BJ (cell line): ENCODE measurements at regions not wholly inside any gene's neighbourhood (a gene's known extent, or its start where the extent isn't known, plus 50 kb on each side); places are given as distances from the start of the nearest gene placed in this dataset.

ENCODE experiments used
- CTCF ChIA-PET: fragments of 350-600 bp; formaldehyde crosslinking; extraction: SDS; loops from one replicate; lab custom pipeline; 2021; ENCODE audit warnings: antibody characterized with exemption, inconsistent platforms; lab: Yijun Ruan, JAX
- POLR2A ChIA-PET: fragments of 300-600 bp; sonication (Branson Sonifier 250); formaldehyde crosslinking; extraction: SDS; loops from one replicate; lab custom pipeline; 2021; ENCODE audit warnings: antibody characterized with exemption; lab: Charles Lee
- DNase-seq: peaks from one replicate; pipeline ENCODE4 v3.0.0-alpha.2; 2011; ENCODE audit warnings: low read depth
- H3K27me3 ChIP-seq: 2 replicates; pipeline ENCODE4 v1.6.0; 2011; ENCODE audit warnings: low read length; ENCODE audit not compliant: control insufficient read depth, insufficient read depth
- H3K36me3 ChIP-seq: 2 replicates; pipeline ENCODE4 v1.5.1; 2011; ENCODE audit warnings: low read length; ENCODE audit not compliant: control insufficient read depth, insufficient read depth
- H3K4me3 ChIP-seq: 2 replicates; pipeline ENCODE4 v1.5.1; 2011; ENCODE audit warnings: low read depth, mild to moderate bottlenecking, control low read depth, low read length
- CTCF ChIP-seq: IDR thresholded peaks from 2 replicates; pipeline ENCODE4 v1.5.1; 2011; ENCODE audit warnings: low read depth, mild to moderate bottlenecking, control low read depth, inconsistent platforms, low read length, moderate library complexity; ENCODE audit not compliant: insufficient read depth

- Histone ChIP-seq H3K4me3 (no peak overlapping the region), H3K27me3 (no peaks in the 10 kb centered on the region), H3K36me3 (no peaks in the 10 kb centered on the region)
- no peak for TF ChIP-seq CTCF
- POLR2A ChIA-PET, result no interaction called here
- no peak for DNase-seq
- CTCF ChIA-PET, result no interaction called here
These were observed 843.9 kb downstream of the FLRT2 start for GRCh38 chr14:86373886-86374285.

GRCh38 chr14:86372402-86372801 is 842.5 kb downstream of the FLRT2 start:
- ChIA-PET POLR2A (no interaction called here), CTCF (no interaction called here)
- no peak for DNase-seq
- Histone ChIP-seq H3K27me3 (no peaks in the 10 kb centered on the region), H3K36me3 (no peaks in the 10 kb centered on the region), H3K4me3 (no peak overlapping the region)
- TF ChIP-seq CTCF, result no peak

GRCh38 chr14:86364634-86365033 is 834.7 kb downstream of the FLRT2 start:
- POLR2A ChIA-PET, result no interaction called here
- H3K27me3 ChIP-seq, result no peaks in the 10 kb centered on the region
- no peak overlapping the region for H3K4me3 ChIP-seq
- CTCF ChIA-PET, result no interaction called here
- DNase-seq, result no peak
- TF ChIP-seq CTCF, result no peak
- no peaks in the 10 kb centered on the region for H3K36me3 ChIP-seq

GRCh38 chr14:86363576-86363975 is 833.6 kb downstream of the FLRT2 start:
- Histone ChIP-seq H3K36me3 (no peaks in the 10 kb centered on the region), H3K4me3 (no peak overlapping the region), H3K27me3 (no peaks in the 10 kb centered on the region)
- DNase-seq, result no peak
- no peak for TF ChIP-seq CTCF
- POLR2A ChIA-PET, result no interaction called here
- CTCF ChIA-PET, result no interaction called here

GRCh38 chr14:86363047-86363446 is 833.1 kb downstream of the FLRT2 start:
- no peaks in the 10 kb centered on the region for H3K36me3 ChIP-seq
- no peak overlapping the region for H3K4me3 ChIP-seq
- CTCF ChIA-PET, result no interaction called here
- POLR2A ChIA-PET, result no interaction called here
- no peak for DNase-seq
- no peaks in the 10 kb centered on the region for H3K27me3 ChIP-seq
- no peak for TF ChIP-seq CTCF
